K562 (cell line): ENCODE measurements at regions not wholly inside any gene's neighbourhood (a gene's known extent, or its start where the extent isn't known, plus 50 kb on each side); places are given as distances from the start of the nearest gene placed in this dataset.

Experiments
- ATAC-seq: fragments of 200-7000 bp; cut with Tn5 transposase; 3 replicates; pipeline ENCODE4 v1.9.1; 2020; ENCODE audit warnings: moderate library complexity
- BruUV-seq: library from RNA; stranded (reverse); fragments of 400-500 nt; replicated peaks from 2 replicates; lab custom pipeline; 2021; lab: Mats Ljungman, UMichigan
- CTCF ChIA-PET: fragments of 300-600 bp; formaldehyde crosslinking; extraction: SDS; loops from one replicate; lab custom pipeline; 2021; ENCODE audit warnings: low intra/inter-chr PET ratio; lab: Yijun Ruan, JAX
- POLR2A ChIA-PET: fragments of 300-600, 350-650 bp; sonication (Branson Sonifier 250); formaldehyde crosslinking; extraction: SDS; loops from one replicate; lab custom pipeline; 2021; ENCODE audit warnings: antibody characterized with exemption, inconsistent platforms; lab: Yijun Ruan, JAX
- DNase-seq, 4 experiments: peaks; one replicate each; pipeline versions ENCODE4 v3.0.0 to v3.0.0-alpha.2; 2011 to 2018; ENCODE audit warnings: low spot score in 3 of 4, mixed read lengths in 3 of 4; ENCODE audit errors: extremely low read depth in 1 of 4
- FAIRE-seq: peaks from 2 replicates; lab custom pipeline; 2011; peaks lifted over from hg19 to GRCh38; lab: Jason Lieb, UNC
- H2AFZ ChIP-seq: 2 replicates; pipeline ENCODE4 v1.6.0; 2011; ENCODE audit warnings: low read depth, low read length, control low read depth, inconsistent platforms
- H3K27ac ChIP-seq: fragments of 200-600 bp; 3 replicates; pipeline ENCODE4 v1.8.0; 2011; ENCODE audit warnings: low read depth, mild to moderate bottlenecking, control low read depth, inconsistent platforms, low read length, moderate library complexity, mixed read lengths; ENCODE audit errors: extremely low read depth
- H3K27me3 ChIP-seq, 2 experiments: fragments of 300-600 bp in 1 of 2; 2 replicates in 1 of 2; 3 replicates in 1 of 2; pipeline versions ENCODE4 v1.6.0 to v1.8.0; 2011; ENCODE audit warnings: inconsistent platforms in 2 of 2, low read length in 2 of 2, mild to moderate bottlenecking in 1 of 2, mixed read lengths in 1 of 2, moderate library complexity in 1 of 2; ENCODE audit not compliant: control insufficient read depth in 2 of 2, insufficient read depth in 2 of 2
- H3K36me3 ChIP-seq: fragments of 300-600 bp; 3 replicates; pipeline ENCODE4 v1.8.0; 2011; ENCODE audit warnings: mild to moderate bottlenecking, low read length, inconsistent platforms; ENCODE audit not compliant: control insufficient read depth, insufficient read depth
- H3K4me1 ChIP-seq, 2 experiments: fragments of 200-600 bp in 1 of 2; replicated peaks in 1 of 2; 2 replicates in 1 of 2; 3 replicates in 1 of 2; pipeline versions ENCODE4 v1.5.1 to v1.8.0; 2011; ENCODE audit warnings: inconsistent platforms in 2 of 2, low read length in 2 of 2, mild to moderate bottlenecking in 1 of 2, mixed read lengths in 1 of 2, moderate library complexity in 1 of 2; ENCODE audit not compliant: control insufficient read depth in 2 of 2, insufficient read depth in 2 of 2
- H3K4me2 ChIP-seq: 2 replicates; pipeline ENCODE4 v1.6.1; 2011; ENCODE audit warnings: low read length, control low read depth, inconsistent platforms, mixed read lengths; ENCODE audit not compliant: insufficient read depth
- H3K4me3 ChIP-seq: fragments of 200-600 bp; sonication (generic), shearing (Covaris generic); 2 replicates; pipeline ENCODE4 v1.5.1; 2016; ENCODE audit warnings: control low read depth, inconsistent platforms
- H3K79me2 ChIP-seq: fragments of 200-600 bp; 3 replicates; pipeline ENCODE4 v1.8.0; 2011; ENCODE audit warnings: low read length, inconsistent platforms; ENCODE audit not compliant: control insufficient read depth, insufficient read depth
- H3K9ac ChIP-seq, 2 experiments: 2 replicates each; pipeline versions ENCODE4 v1.6.0 to v1.6.1; 2011; ENCODE audit warnings: low read depth in 2 of 2, low read length in 2 of 2, control low read depth in 1 of 2, inconsistent platforms in 1 of 2, mild to moderate bottlenecking in 1 of 2, mixed read lengths in 1 of 2; ENCODE audit not compliant: insufficient read depth in 1 of 2
- H3K9me1 ChIP-seq: one replicate; pipeline ENCODE4 v1.6.0; 2011; ENCODE audit warnings: inconsistent platforms, mild to moderate bottlenecking, low read length, moderate library complexity; ENCODE audit not compliant: control insufficient read depth, insufficient read depth
- H3K9me3 ChIP-seq: replicated peaks from 2 replicates; pipeline ENCODE4 v1.5.1; 2011; ENCODE audit warnings: low read depth, low read length, inconsistent platforms; ENCODE audit not compliant: control insufficient read depth, insufficient read depth
- H4K20me1 ChIP-seq: replicated peaks from 2 replicates; pipeline ENCODE4 v1.6.1; 2011; ENCODE audit warnings: low read length, inconsistent platforms, mixed read lengths; ENCODE audit not compliant: control insufficient read depth, insufficient read depth
- DPF2 ChIP-seq: fragments of 450-650 bp; IDR thresholded peaks from 2 replicates; pipeline ENCODE4 v1.6.1; 2016
- E2F3 ChIP-seq: fragments of 250-450 bp; sonication (Bioruptor Pico); IDR thresholded peaks from 2 replicates; pipeline ENCODE4 v1.4.0; 2020; ENCODE audit warnings: mild to moderate bottlenecking
- FOXA1 ChIP-seq: fragments of 450-650 bp; IDR thresholded peaks from 2 replicates; pipeline ENCODE4 v1.6.1; 2016; ENCODE audit warnings: mild to moderate bottlenecking, borderline replicate concordance
- ILK ChIP-seq: fragments of 450-650 bp; IDR thresholded peaks from 2 replicates; pipeline ENCODE4 v1.6.1; 2016; ENCODE audit warnings: missing genetic modification characterization, low read depth, mild to moderate bottlenecking, missing compliant biosample characterization, moderate library complexity, borderline replicate concordance
- MAFF ChIP-seq: IDR thresholded peaks from 2 replicates; pipeline ENCODE4 v1.6.1; 2012; ENCODE audit warnings: low read length, improper control_type of control experiment
- MYBL2 ChIP-seq, 2 experiments: fragments of 450-650 bp in 1 of 2; sonication (generic) in 1 of 2; formaldehyde crosslinking in 1 of 2; IDR thresholded peaks; 2 replicates each; pipeline versions ENCODE4 v1.6.1 to v1.8.1; 2017 to 2022; ENCODE audit warnings: borderline replicate concordance in 1 of 2, inconsistent platforms in 1 of 2, low read depth in 1 of 2, mild to moderate bottlenecking in 1 of 2, missing genetic modification reagents in 1 of 2, moderate library complexity in 1 of 2
- PHB ChIP-seq: fragments of 250-450 bp; sonication (Bioruptor Pico); IDR thresholded peaks from 2 replicates; pipeline ENCODE4 v1.5.0; 2021
- POU5F1 ChIP-seq: fragments of 150-350 bp; IDR thresholded peaks from 2 replicates; pipeline ENCODE4 v1.6.1; 2014; ENCODE audit warnings: borderline replicate concordance, low read length, low read depth, mild to moderate bottlenecking; ENCODE audit not compliant: partially characterized antibody
- RBM34 ChIP-seq: fragments of 200-400 bp; formaldehyde crosslinking; IDR thresholded peaks from 2 replicates; pipeline ENCODE4 v1.6.1; 2018; ENCODE audit warnings: low read length, borderline replicate concordance; ENCODE audit not compliant: insufficient read depth
- SRSF1 ChIP-seq: fragments of 200-400 bp; formaldehyde crosslinking; IDR thresholded peaks from 2 replicates; pipeline ENCODE4 v1.6.1; 2017; ENCODE audit warnings: mild to moderate bottlenecking, low read depth, low read length, moderate library complexity
- ZC3H4 ChIP-seq: sonication (generic); formaldehyde crosslinking; IDR thresholded peaks from 2 replicates; pipeline ENCODE4 v1.9.0; 2021; ENCODE audit warnings: missing genetic modification reagents, borderline replicate concordance
- ZNF232 ChIP-seq: sonication (generic); formaldehyde crosslinking; IDR thresholded peaks from 2 replicates; pipeline ENCODE4 v1.8.0; 2022; ENCODE audit warnings: mild to moderate bottlenecking, missing genetic modification reagents
- ZNF408 ChIP-seq: fragments of 250-450 bp; sonication (Bioruptor Pico); IDR thresholded peaks from 2 replicates; pipeline ENCODE4 v1.4.0; 2020; ENCODE audit warnings: low read depth, mild to moderate bottlenecking, moderate library complexity
- WGBS: fragments of 100-300 bp; shearing (Covaris generic); methylation state at CpG from one replicate; pipeline ENCODE4 v1.1.6; 2016; ENCODE audit warnings: low coverage, mixed read lengths; ENCODE audit not compliant: insufficient coverage; ENCODE audit errors: missing lambda C conversion rate; 5-methylcytosine and 5-hydroxymethylcytosine counted together
- in situ Hi-C: fragments of 300-500 bp; cut with MboI; formaldehyde crosslinking; loops from 4 replicates; pipeline ENCODE4 v1.15.0; 2018; ENCODE audit warnings: inconsistent platforms, mixed read lengths
- intact Hi-C: fragments of 100-400 bp; cut with micrococcal nuclease; formaldehyde crosslinking; loops from 2 replicates; pipeline ENCODE4 v1.14.2; 2022
- TF ChIP-seq, protein P1 (sequence below): fragments of 450-650 bp; formaldehyde crosslinking; IDR thresholded peaks from 2 replicates; pipeline ENCODE4 v1.4.0; 2022; ENCODE audit warnings: missing genetic modification characterization
- TF ChIP-seq, protein P2 (sequence below), 3 experiments: fragments of 200-800 bp in 1 of 3; sonication (Bioruptor generic) in 1 of 3; sonication (generic) in 1 of 3; formaldehyde crosslinking in 1 of 3; IDR thresholded peaks; 2 replicates each; pipeline versions ENCODE4 v1.6.1 to v1.8.0; 2016 to 2022; ENCODE audit warnings: mild to moderate bottlenecking in 2 of 3, missing compliant biosample characterization in 2 of 3, missing genetic modification characterization in 2 of 3, missing genetic modification reagents in 1 of 3
- TF ChIP-seq, protein P3 (sequence below), 2 experiments: fragments of 450-650 bp in 1 of 2; sonication (generic) in 1 of 2; formaldehyde crosslinking; conservative IDR thresholded peaks; 2 replicates each; pipeline versions ENCODE4 v1.4.0 to v1.8.1; 2020 to 2022; ENCODE audit warnings: mild to moderate bottlenecking in 1 of 2, missing genetic modification reagents in 1 of 2
- TF ChIP-seq, protein P4 (sequence below), 2 experiments: IDR thresholded peaks; 2 replicates each; pipeline ENCODE4 v1.6.1; 2011; ENCODE audit warnings: borderline replicate concordance in 1 of 2, control low read depth in 1 of 2, low read depth in 1 of 2, low read length in 1 of 2, mild to moderate bottlenecking in 1 of 2, mixed read lengths in 1 of 2, moderate library complexity in 1 of 2; ENCODE audit not compliant: insufficient read depth in 1 of 2, insufficient read length in 1 of 2, poor library complexity in 1 of 2, severe bottlenecking in 1 of 2; ENCODE audit errors: extremely low read depth in 1 of 2

DNA sequence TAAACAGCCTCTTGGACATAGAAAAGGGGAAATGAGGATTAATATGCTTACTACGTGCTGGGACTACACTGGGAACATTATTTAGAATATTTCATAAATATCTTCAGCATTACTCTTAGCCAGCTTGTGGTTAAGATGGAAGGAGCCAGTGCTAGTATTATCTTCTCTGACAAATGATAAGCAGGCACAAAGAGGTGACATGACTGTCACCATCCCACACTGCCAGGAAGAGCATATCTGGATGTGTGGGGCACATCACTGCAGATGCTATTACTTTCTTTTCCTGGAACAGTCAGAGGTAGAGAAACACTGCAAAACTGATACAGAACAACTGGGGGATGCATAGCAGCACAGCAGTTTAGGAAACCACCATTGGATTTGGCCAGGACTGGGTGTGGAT lies 281.0 kb upstream of the TNC start:
- no peak for TF ChIP-seq DPF2
- TF ChIP-seq MYBL2 (IDR thresholded peaks at IDR 0.05; ENCODE audit: low read depth) = no peak
- TF ChIP-seq MYBL2 (CRISPR knock-in tag; IDR thresholded peaks at IDR 0.05; ENCODE audit: borderline replicate concordance) = no peak
- no peak for TF ChIP-seq ILK (tag)
- no peak for TF ChIP-seq E2F3 (CRISPR knock-in tag)
- TF ChIP-seq, protein P1, sequence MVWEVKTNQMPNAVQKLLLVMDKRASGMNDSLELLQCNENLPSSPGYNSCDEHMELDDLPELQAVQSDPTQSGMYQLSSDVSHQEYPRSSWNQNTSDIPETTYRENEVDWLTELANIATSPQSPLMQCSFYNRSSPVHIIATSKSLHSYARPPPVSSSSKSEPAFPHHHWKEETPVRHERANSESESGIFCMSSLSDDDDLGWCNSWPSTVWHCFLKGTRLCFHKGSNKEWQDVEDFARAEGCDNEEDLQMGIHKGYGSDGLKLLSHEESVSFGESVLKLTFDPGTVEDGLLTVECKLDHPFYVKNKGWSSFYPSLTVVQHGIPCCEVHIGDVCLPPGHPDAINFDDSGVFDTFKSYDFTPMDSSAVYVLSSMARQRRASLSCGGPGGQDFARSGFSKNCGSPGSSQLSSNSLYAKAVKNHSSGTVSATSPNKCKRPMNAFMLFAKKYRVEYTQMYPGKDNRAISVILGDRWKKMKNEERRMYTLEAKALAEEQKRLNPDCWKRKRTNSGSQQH (CRISPR knock-in tag) = no peak
- TF ChIP-seq POU5F1 = no peak
- TF ChIP-seq ZC3H4 (CRISPR knock-in tag) = no peak
- TF ChIP-seq, protein P2, sequence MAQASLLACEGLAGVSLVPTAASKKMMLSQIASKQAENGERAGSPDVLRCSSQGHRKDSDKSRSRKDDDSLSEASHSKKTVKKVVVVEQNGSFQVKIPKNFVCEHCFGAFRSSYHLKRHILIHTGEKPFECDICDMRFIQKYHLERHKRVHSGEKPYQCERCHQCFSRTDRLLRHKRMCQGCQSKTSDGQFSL (CRISPR knock-in tag; IDR thresholded peaks at IDR 0.05) = no peak
- TF ChIP-seq, protein P2 (tag; IDR thresholded peaks at IDR 0.05) = no peak
- no peak for TF ChIP-seq MAFF
- TF ChIP-seq, protein P3, sequence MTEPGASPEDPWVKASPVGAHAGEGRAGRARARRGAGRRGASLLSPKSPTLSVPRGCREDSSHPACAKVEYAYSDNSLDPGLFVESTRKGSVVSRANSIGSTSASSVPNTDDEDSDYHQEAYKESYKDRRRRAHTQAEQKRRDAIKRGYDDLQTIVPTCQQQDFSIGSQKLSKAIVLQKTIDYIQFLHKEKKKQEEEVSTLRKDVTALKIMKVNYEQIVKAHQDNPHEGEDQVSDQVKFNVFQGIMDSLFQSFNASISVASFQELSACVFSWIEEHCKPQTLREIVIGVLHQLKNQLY (CRISPR knock-in tag; conservative IDR thresholded peaks at IDR 0.05) = no peak
- no peak for TF ChIP-seq ZNF408 (CRISPR knock-in tag)
- TF ChIP-seq FOXA1 = no peak
- TF ChIP-seq RBM34 = no peak
- TF ChIP-seq SRSF1 = no peak
- TF ChIP-seq, protein P4, sequence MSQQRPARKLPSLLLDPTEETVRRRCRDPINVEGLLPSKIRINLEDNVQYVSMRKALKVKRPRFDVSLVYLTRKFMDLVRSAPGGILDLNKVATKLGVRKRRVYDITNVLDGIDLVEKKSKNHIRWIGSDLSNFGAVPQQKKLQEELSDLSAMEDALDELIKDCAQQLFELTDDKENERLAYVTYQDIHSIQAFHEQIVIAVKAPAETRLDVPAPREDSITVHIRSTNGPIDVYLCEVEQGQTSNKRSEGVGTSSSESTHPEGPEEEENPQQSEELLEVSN (IDR thresholded peaks at IDR 0.05; ENCODE audit: borderline replicate concordance in 1 of 2, extremely low read depth in 1 of 2, insufficient read depth in 1 of 2, insufficient read length in 1 of 2, low read depth in 1 of 2, low read length in 1 of 2, poor library complexity in 1 of 2, severe bottlenecking in 1 of 2) = no peak
- TF ChIP-seq ZNF232 (CRISPR knock-in tag) = no peak
- no peak for TF ChIP-seq PHB (CRISPR knock-in tag)
- intact Hi-C loops (no loop called here), in situ Hi-C loops (no loop called here)
- BruUV-seq = no TSS peak
- no peak for ATAC-seq
- Histone ChIP-seq H2AFZ (no peak overlapping the region), H3K9ac (no peak overlapping the region), H3K4me1 (no peaks in the 10 kb centered on the region), H3K79me2 (no peaks in the 10 kb centered on the region), H4K20me1 (no peaks in the 10 kb centered on the region), H3K27ac (no peak overlapping the region), H3K9me1 (no peaks in the 10 kb centered on the region), H3K27me3 (no peaks in the 10 kb centered on the region), H3K9me3 (no peaks in the 10 kb centered on the region), H3K4me3 (no peak overlapping the region), H3K36me3 (no peaks in the 10 kb centered on the region), H3K4me2 (no peak overlapping the region)
- POLR2A ChIA-PET = no interaction called here
- no peak for FAIRE-seq
- WGBS = 0% methylated on average over 1 of the region's 1 CpG
- DNase-seq = no peak
- CTCF ChIA-PET = no interaction called here
